Endothelial cell of umbilical vein (primary cell): ENCODE measurements at regions not wholly inside any gene's neighbourhood (a gene's known extent, or its start where the extent isn't known, plus 50 kb on each side); places are given as distances from the start of the nearest gene placed in this dataset.

Experiments used
- BruUV-seq: library from RNA; stranded (reverse); fragments of 400-500 nt; replicated peaks from 2 replicates; lab custom pipeline; 2021; lab: Mats Ljungman, UMichigan
- CTCF ChIA-PET: fragments of 300-600, 350-600 bp; sonication (Branson Sonifier 250); formaldehyde crosslinking; loops from one replicate; lab custom pipeline; 2021; ENCODE audit warnings: antibody characterized with exemption, inconsistent platforms; lab: Charles Lee
- POLR2A ChIA-PET: fragments of 300-600, 350-600 bp; sonication (Branson Sonifier 250); formaldehyde crosslinking; loops from one replicate; lab custom pipeline; 2021; ENCODE audit warnings: antibody characterized with exemption, inconsistent platforms; lab: Charles Lee
- DNase-seq: peaks from one replicate; pipeline ENCODE4 v3.0.0-alpha.2; 2011; ENCODE audit warnings: low read depth, low spot score
- FAIRE-seq: peaks from 2 replicates; lab custom pipeline; 2011; peaks lifted over from hg19 to GRCh38; lab: Jason Lieb, UNC
- H2AFZ ChIP-seq: 2 replicates; pipeline ENCODE4 v1.6.0; 2012; ENCODE audit warnings: low read depth, low read length, control low read depth, inconsistent platforms
- H3K27ac ChIP-seq: 2 replicates; pipeline ENCODE4 v1.5.1; 2011; ENCODE audit warnings: low read depth, mild to moderate bottlenecking, control low read depth, low read length, moderate library complexity; ENCODE audit not compliant: insufficient read depth
- H3K27me3 ChIP-seq, 2 experiments: 2 replicates each; pipeline versions ENCODE4 v1.6.0 to v1.6.1; 2011; ENCODE audit warnings: low read length in 2 of 2, mixed read lengths in 1 of 2; ENCODE audit not compliant: control insufficient read depth in 2 of 2, insufficient read depth in 2 of 2
- H3K36me3 ChIP-seq, 2 experiments: 2 replicates in 1 of 2; 3 replicates in 1 of 2; pipeline ENCODE4 v1.5.1; 2011; ENCODE audit warnings: low read length in 2 of 2, mild to moderate bottlenecking in 1 of 2, moderate library complexity in 1 of 2; ENCODE audit not compliant: control insufficient read depth in 2 of 2, insufficient read depth in 2 of 2; ENCODE audit errors: extremely low read depth in 1 of 2
- H3K4me1 ChIP-seq: 3 replicates; pipeline ENCODE4 v1.5.1; 2011; ENCODE audit warnings: mild to moderate bottlenecking, low read length; ENCODE audit not compliant: control insufficient read depth, insufficient read depth; ENCODE audit errors: extremely low read depth
- H3K4me2 ChIP-seq: 2 replicates; pipeline ENCODE4 v1.6.1; 2011; ENCODE audit warnings: low read length, control low read depth, mixed read lengths; ENCODE audit not compliant: insufficient read depth
- H3K4me3 ChIP-seq, 3 experiments: fragments of 200-600 bp in 1 of 3; sonication (generic), shearing (Covaris generic) in 1 of 3; replicated peaks in 1 of 3; 2 replicates each; pipeline ENCODE4 v1.5.1; 2011 to 2016; ENCODE audit warnings: control low read depth in 3 of 3, low read length in 3 of 3, mild to moderate bottlenecking in 2 of 3, inconsistent platforms in 1 of 3, low read depth in 1 of 3, moderate library complexity in 1 of 3; ENCODE audit not compliant: insufficient read depth in 1 of 3
- H3K79me2 ChIP-seq: 2 replicates; pipeline ENCODE4 v1.6.0; 2012; ENCODE audit warnings: low read length, inconsistent platforms; ENCODE audit not compliant: control insufficient read depth, insufficient read depth
- H3K9ac ChIP-seq: replicated peaks from 2 replicates; pipeline ENCODE3; 2011; ENCODE audit warnings: low read length, control low read depth; ENCODE audit not compliant: insufficient read depth; ENCODE audit errors: extremely low read depth
- H3K9me1 ChIP-seq: replicated peaks from 3 replicates; pipeline ENCODE4 v1.6.0; 2011; ENCODE audit warnings: mild to moderate bottlenecking, low read length; ENCODE audit not compliant: control insufficient read depth, insufficient read depth; ENCODE audit errors: extremely low read depth
- H3K9me3 ChIP-seq: replicated peaks from 2 replicates; pipeline ENCODE4 v1.5.1; 2012; ENCODE audit warnings: low read length, inconsistent platforms; ENCODE audit not compliant: control insufficient read depth, insufficient read depth
- H4K20me1 ChIP-seq: replicated peaks from 2 replicates; pipeline ENCODE3; 2011; ENCODE audit warnings: mild to moderate bottlenecking, low read length; ENCODE audit not compliant: control insufficient read depth, insufficient read depth; ENCODE audit errors: extremely low read depth
- EZH2 ChIP-seq: IDR thresholded peaks from 2 replicates; pipeline ENCODE4 v1.6.1; 2012; ENCODE audit warnings: borderline replicate concordance, low read depth, mild to moderate bottlenecking, moderate library complexity, low read length, inconsistent platforms; ENCODE audit not compliant: severe bottlenecking
- FOS ChIP-seq: IDR thresholded peaks from 2 replicates; pipeline ENCODE4 v1.6.1; 2011; ENCODE audit warnings: mild to moderate bottlenecking, low read length, moderate library complexity, borderline replicate concordance; ENCODE audit not compliant: insufficient read depth
- GATA2 ChIP-seq: IDR thresholded peaks from 2 replicates; pipeline ENCODE4 v1.7.0; 2011; ENCODE audit warnings: low read depth, mild to moderate bottlenecking, moderate library complexity, mixed read lengths, low read length; ENCODE audit not compliant: insufficient read length, insufficient read depth
- JUN ChIP-seq: IDR thresholded peaks from 2 replicates; pipeline ENCODE4 v1.6.1; 2011; ENCODE audit warnings: borderline replicate concordance, low read depth; ENCODE audit not compliant: insufficient read length, insufficient read depth
- MYC ChIP-seq: IDR thresholded peaks from one replicate; pipeline ENCODE4 v1.6.1; 2011; ENCODE audit warnings: mild to moderate bottlenecking, low read depth, low read length
- POLR2A ChIP-seq: IDR thresholded peaks from 2 replicates; pipeline ENCODE4 v1.6.1; 2012; ENCODE audit warnings: low read depth, mild to moderate bottlenecking, control low read depth, low read length
- POLR2AphosphoS5 ChIP-seq: IDR thresholded peaks from 2 replicates; pipeline ENCODE4 v1.6.1; 2012; ENCODE audit warnings: low read depth, mild to moderate bottlenecking, control low read depth, low read length, moderate library complexity; ENCODE audit not compliant: insufficient read depth
- dilution Hi-C: fragments of 300-500 bp; cut with MboI; formaldehyde crosslinking; loops from one replicate; pipeline ENCODE4 v1.15.0; 2019; ENCODE audit warnings: low sequenced_read_pairs; ENCODE audit not compliant: extremely low pct_ligation_motif_present
- intact Hi-C: fragments of 100-400 bp; cut with micrococcal nuclease; formaldehyde crosslinking; loops from one replicate; pipeline ENCODE4 v1.10.0; 2022
- TF ChIP-seq, protein P1 (sequence below): IDR thresholded peaks from 2 replicates; pipeline ENCODE4 v1.6.1; 2011; ENCODE audit not compliant: insufficient read depth, insufficient read length
- TF ChIP-seq, protein P2 (sequence below), 2 donors: IDR thresholded peaks; 1 replicate in 1 of 2; 2 replicates in 1 of 2; pipeline ENCODE4 v1.5.1; 2011; ENCODE audit warnings: low read length in 2 of 2, mild to moderate bottlenecking in 2 of 2, moderate library complexity in 2 of 2, control low read depth in 1 of 2, inconsistent platforms in 1 of 2, low read depth in 1 of 2; ENCODE audit not compliant: insufficient read depth in 1 of 2; ENCODE audit errors: extremely low read depth in 1 of 2

DNA sequence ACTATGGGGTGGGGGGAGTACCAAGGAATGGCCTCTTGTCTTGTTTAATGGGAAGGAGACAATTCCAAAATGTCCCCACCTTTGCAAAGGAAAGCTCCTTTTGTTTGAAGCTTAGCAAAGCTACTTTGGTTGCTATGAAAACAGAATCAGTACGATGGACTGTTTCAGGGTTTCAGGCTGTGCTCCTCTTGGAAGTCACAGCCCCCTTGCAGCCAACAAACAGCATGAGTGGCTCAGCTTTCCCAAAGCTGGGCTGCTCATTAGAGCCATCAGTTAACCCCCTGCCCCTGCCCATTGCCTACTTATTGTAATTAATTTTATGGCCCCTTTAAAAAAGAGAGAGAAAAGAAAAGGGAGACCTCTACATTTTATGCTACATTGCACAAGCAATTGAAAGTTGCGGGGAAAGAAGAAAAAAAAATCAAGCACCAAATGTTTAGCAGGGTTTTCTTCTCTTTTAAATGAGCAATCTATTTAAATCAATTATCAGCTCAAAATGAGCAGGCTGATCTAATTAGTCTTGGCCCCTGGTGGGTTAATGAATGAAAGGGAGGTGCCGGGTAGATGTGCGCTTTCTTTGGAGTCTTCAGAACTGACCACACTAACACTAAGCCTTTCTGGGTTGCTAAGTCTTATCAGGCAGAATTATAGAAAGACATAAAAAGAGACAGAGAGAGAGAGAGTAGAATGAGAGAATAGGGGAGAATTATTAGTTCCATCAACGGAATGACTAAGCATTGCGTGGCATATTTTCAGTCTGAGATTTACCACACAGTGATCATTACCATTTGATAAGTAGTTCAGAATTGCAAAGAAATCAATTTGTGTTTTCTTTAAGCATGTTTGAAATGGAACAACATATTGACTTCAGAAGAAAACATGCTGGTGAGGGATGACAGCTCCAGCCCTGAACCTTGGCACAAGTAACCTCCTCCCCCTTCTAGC lies 284.9 kb downstream of the INSIG2 start:
- H3K27me3 ChIP-seq, result no peaks in the 10 kb centered on the region
- no peaks in the 10 kb centered on the region for H3K79me2 ChIP-seq
- DNase-seq (no peak), FAIRE-seq (no peak)
- H2AFZ ChIP-seq, result no peak overlapping the region
- H3K4me3 ChIP-seq, result no peak overlapping the region
- BruUV-seq, result no TSS peak
- no peak overlapping the region for H3K27ac ChIP-seq
- no peaks in the 10 kb centered on the region for H3K36me3 ChIP-seq
- ChIA-PET POLR2A (no interaction called here), CTCF (no interaction called here)
- no peaks in the 10 kb centered on the region for H3K9me1 ChIP-seq
- H3K4me2 ChIP-seq, result no peak overlapping the region
- H4K20me1 ChIP-seq, result no peaks in the 10 kb centered on the region
- H3K4me1 ChIP-seq, result no peaks in the 10 kb centered on the region
- intact Hi-C loops (loop anchor here (10.0 kb wide), 1 partner anchor 482 kb away; no protein-coding TSS in a partner anchor), dilution Hi-C loops (no loop called here)
- TF ChIP-seq POLR2AphosphoS5 (no peak), POLR2A (no peak), EZH2 (no peak), JUN (no peak), GATA2 (no peak), MYC (no peak), FOS (no peak)
- TF ChIP-seq, protein P1, sequence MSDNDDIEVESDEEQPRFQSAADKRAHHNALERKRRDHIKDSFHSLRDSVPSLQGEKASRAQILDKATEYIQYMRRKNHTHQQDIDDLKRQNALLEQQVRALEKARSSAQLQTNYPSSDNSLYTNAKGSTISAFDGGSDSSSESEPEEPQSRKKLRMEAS, result no peak
- TF ChIP-seq, protein P2, sequence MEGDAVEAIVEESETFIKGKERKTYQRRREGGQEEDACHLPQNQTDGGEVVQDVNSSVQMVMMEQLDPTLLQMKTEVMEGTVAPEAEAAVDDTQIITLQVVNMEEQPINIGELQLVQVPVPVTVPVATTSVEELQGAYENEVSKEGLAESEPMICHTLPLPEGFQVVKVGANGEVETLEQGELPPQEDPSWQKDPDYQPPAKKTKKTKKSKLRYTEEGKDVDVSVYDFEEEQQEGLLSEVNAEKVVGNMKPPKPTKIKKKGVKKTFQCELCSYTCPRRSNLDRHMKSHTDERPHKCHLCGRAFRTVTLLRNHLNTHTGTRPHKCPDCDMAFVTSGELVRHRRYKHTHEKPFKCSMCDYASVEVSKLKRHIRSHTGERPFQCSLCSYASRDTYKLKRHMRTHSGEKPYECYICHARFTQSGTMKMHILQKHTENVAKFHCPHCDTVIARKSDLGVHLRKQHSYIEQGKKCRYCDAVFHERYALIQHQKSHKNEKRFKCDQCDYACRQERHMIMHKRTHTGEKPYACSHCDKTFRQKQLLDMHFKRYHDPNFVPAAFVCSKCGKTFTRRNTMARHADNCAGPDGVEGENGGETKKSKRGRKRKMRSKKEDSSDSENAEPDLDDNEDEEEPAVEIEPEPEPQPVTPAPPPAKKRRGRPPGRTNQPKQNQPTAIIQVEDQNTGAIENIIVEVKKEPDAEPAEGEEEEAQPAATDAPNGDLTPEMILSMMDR (IDR thresholded peaks at IDR 0.05; ENCODE audit: extremely low read depth in 1 of 2, insufficient read depth in 1 of 2, low read depth in 1 of 2, low read length in 2 of 2), result no peak
- H3K9ac ChIP-seq, result no peak overlapping the region
- H3K9me3 ChIP-seq, result no peaks in the 10 kb centered on the region
